NCI-H1417 (cell line): ENCODE measurements at regions not wholly inside any gene's neighbourhood (a gene's known extent, or its start where the extent isn't known, plus 50 kb on each side); places are given as distances from the start of the nearest gene placed in this dataset.

ENCODE experiments used
- DNase-seq, 3 experiments: peaks; one replicate each; lab custom pipeline; 2025; lab: John Stamatoyannopoulos, UW

GRCh38 chr1:67560580-67561255 lies 124.3 kb upstream of the GADD45A start:
- no peak for DNase-seq

- DNase-seq, result peak; percentile 67 to 87 (median 83)
Observed at GRCh38 chr1:67561704-67562113, 123.3 kb upstream of the GADD45A start.

- DNase-seq, result no peak
Observed at GRCh38 chr1:67563684-67564083, 121.3 kb upstream of the GADD45A start.

- no peak for DNase-seq
Observed at GRCh38 chr1:67564193-67564592, 120.8 kb upstream of the GADD45A start.

- no peak for DNase-seq
Observed at GRCh38 chr1:67566803-67567377, 118.1 kb upstream of the GADD45A start.

GRCh38 chr1:67570486-67571143 lies 114.4 kb upstream of the GADD45A start:
- no peak for DNase-seq

GRCh38 chr1:67571406-67571805 lies 113.6 kb upstream of the GADD45A start:
- no peak for DNase-seq

GRCh38 chr1:67571901-67572593 lies 113.0 kb upstream of the GADD45A start:
- DNase-seq, result no peak

GRCh38 chr1:67572594-67573221 lies 112.3 kb upstream of the GADD45A start:
- DNase-seq, result peak; percentile 15 to 39 (median 38)

- peak in 1 of 3 experiments; percentile 17 for DNase-seq
Observed at GRCh38 chr1:67573311-67573872, 111.6 kb upstream of the GADD45A start.

GRCh38 chr1:67574221-67574620 lies 110.8 kb upstream of the GADD45A start:
- DNase-seq, result no peak

- DNase-seq, result no peak
Observed at GRCh38 chr1:67575861-67576260, 109.1 kb upstream of the GADD45A start.

GRCh38 chr1:67576474-67576873 lies 108.5 kb upstream of the GADD45A start:
- no peak for DNase-seq

GRCh38 chr1:67577646-67578045 lies 107.4 kb upstream of the GADD45A start:
- DNase-seq, result no peak

GRCh38 chr1:67578397-67579020 lies 106.5 kb upstream of the GADD45A start:
- peak in 1 of 3 experiments; percentile 51 for DNase-seq

GRCh38 chr1:67579623-67580394 lies 105.2 kb upstream of the GADD45A start:
- DNase-seq, result no peak

- no peak for DNase-seq
Observed at GRCh38 chr1:67580691-67581403, 104.2 kb upstream of the GADD45A start.

- DNase-seq, result no peak
Observed at GRCh38 chr1:67582625-67583461, 102.2 kb upstream of the GADD45A start.

GRCh38 chr1:67583462-67583950 lies 101.5 kb upstream of the GADD45A start:
- DNase-seq, result no peak
